GF-D8 (cell line): ENCODE measurements at regions not wholly inside any gene's neighbourhood (a gene's known extent, or its start where the extent isn't known, plus 50 kb on each side); places are given as distances from the start of the nearest gene placed in this dataset.

Experiments used
- DNase-seq: peaks from one replicate; lab custom pipeline; 2025; lab: John Stamatoyannopoulos, UW

- DNase-seq = no peak
Measured at GRCh38 chr16:88320947-88321634, 61.7 kb upstream of the ZNF469 start.

- DNase-seq = no peak
Measured at GRCh38 chr16:88321635-88322499, 60.9 kb upstream of the ZNF469 start.

DNA sequence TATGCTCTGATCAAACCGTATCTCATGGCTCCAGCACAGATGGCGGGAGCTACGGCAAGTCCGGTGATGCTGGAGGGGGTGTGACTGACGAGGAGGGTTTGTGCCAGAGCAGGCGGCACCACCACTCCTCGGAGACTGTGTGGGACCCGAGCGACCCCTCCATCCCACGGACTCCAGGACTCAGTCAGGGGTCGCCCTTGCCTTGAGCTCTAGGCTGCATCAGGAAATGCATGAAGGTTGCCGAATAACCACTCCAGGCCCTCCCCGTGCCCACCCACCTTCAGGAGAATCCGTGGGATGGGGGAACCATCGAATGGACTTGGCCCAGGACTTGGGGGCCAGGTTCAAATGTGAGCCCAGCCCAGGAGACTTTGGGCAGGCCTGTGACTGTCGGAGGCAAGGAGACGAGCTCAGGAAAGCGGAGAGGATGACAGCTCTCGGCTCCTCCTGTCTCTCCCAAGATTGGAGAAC is 60.2 kb upstream of the ZNF469 start:
- DNase-seq = no peak

DNA sequence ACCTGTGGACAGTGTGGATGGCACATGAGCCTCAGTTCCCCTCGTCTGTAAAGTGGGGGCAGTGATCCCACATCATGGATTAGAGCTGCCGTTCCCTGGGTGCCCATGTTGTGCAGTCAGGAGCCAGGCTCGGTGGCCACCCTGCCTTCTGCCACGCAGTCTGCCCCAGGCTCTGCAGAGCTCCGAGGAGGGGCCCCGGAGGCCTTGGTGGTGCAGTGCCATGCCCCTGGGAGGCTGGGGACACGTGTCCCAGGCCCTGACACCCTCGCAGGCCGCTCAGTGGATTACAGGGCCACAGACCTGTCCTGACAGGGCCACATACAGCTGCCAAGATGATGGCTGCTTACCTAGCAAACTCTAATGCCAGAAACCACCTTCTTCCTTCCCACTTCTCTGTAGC is 59.7 kb upstream of the ZNF469 start:
- DNase-seq = no peak

DNA sequence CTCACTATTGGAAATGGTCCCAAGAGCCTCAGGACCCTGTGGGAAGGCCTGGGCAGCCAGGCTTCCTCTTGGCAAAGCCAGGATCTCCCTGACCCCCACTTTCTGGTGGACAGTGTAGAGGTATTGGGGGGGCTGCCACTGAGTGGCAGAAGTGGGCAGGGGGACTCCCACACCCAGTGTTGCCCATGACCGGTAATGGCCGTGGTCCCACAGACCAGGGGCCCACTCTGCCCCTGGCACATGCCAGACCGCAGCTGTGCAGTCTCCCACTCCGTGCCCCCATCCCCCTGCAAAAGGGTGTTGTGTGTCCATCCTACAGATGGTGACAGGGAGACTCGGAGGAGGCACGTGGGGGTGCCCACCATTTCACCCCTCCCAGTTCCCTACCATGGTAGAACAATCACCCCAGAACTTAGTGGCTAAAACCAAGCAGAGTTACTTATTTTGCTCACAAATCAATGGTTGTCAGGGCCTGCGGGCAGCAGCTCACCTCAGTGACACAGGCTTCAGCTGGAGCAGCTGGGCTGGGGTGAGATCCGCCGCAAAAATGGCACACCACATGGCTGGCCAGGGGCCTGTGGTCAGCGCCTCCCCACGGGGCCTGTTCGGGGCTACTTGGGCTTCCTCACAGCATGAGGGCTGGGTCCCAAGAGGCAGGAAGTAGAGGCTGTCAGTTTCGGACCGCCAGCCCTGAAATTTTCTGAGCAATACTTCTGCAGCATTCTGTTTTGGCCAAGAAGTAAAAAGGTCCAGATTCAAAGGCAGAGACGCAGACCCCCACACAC is 59.0 kb upstream of the ZNF469 start:
- no peak for DNase-seq

DNA sequence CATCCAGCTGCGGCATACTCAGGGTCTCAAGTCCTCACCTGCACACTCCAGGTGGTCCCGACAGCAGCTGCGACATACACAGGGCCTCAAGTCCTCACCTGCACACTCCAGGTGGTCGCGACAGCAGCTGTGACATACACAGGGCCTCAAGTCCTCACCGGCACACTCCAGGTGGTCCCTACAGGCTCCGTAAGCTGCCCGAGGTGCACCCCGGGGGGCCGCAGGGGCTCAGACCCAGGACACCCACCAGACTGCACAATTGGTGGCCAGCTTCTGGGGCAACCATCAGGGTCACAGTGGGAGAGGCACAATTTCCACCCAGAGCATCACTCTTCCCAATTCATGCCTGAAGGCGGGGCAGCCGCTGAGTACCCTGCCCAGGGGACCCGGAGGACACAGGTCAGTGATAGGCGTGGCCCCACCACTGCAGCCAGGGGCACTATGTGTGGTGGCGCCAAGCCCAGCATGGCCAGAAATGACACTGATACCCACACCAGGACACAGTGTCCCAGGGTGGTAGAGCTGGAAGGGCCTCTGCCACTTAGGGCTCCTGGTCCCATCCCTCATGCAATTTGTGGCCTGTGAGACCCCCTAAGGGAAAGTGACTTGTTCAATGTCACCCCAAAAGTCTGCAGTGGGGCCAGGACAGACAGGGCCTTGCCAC is 57.5 kb upstream of the ZNF469 start:
- DNase-seq = no peak

GRCh38 chr16:88325976-88326375 is 56.8 kb upstream of the ZNF469 start:
- DNase-seq = no peak

- no peak for DNase-seq
Measured at GRCh38 chr16:88326611-88327485, 55.9 kb upstream of the ZNF469 start.

DNA sequence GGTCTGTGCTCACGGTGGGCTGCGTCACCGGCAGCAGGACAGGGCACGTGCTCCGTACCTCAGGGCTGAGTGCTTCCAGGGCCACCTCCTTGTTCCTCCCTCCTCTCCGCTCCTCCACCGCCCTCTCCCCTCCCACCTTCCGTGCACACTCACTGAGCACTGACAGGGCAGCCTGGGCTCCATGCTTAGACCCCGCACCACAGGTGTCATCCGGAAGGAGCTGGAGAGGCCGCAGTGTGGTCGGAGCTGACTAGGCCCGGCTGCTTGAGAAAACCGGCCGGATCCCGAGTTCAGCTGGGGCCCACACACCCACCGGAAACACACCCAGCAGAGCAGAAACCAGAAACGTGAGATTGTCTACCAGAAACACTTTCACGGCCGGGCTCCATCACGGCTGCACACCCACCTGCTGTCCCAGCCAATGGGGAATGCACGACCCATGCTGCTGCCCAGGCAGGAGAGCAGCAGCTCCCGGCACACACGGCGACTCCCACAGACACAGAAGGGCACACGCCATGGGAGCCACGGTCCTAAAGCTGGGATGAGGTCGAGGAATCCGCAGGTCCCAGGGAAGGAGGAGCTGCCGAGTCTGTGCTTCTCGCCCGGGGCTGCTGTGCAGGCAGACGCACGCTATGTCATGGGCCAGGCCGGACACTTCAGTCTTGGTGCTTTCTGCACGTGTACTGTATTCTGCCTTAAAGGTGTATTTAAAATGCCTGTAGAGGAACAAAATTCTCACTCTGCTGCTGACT is 55.0 kb upstream of the ZNF469 start:
- no peak for DNase-seq

DNA sequence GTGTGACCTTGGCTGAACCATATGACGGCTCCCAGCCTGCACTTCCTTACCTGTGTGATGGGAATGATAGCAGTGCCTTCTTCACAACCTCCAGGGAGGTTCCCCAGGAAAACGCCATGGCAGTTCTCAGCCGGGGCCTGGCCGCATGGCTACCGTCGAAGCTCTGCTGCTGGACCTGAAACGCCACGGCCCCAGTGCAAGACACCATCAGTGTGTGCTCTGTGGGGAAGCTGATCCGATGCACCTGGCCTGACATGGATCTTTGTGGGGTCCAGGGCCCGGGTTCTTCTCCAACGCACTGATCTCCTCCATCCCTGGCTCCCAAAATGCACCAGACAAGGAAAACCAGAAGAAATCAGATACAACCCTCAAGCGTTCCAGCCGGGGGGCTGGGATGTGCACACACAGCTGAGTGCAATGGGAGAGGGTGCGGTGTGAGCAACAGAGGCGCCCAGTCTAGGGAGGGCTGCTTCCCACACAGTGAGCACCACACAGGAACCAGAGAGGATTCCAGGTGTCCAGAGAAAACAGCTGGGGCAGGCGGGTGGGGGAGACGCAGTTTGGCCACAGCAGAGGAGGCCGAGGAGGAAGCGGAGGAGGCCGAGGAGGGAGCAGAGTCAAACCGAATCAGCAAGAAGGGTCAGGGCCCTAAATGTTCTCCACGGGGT is 54.3 kb upstream of the ZNF469 start:
- DNase-seq = no peak

- DNase-seq = no peak
Measured at GRCh38 chr16:88329726-88330700, 52.7 kb upstream of the ZNF469 start.

- no peak for DNase-seq
Measured at GRCh38 chr16:88330971-88331890, 51.5 kb upstream of the ZNF469 start.

DNA sequence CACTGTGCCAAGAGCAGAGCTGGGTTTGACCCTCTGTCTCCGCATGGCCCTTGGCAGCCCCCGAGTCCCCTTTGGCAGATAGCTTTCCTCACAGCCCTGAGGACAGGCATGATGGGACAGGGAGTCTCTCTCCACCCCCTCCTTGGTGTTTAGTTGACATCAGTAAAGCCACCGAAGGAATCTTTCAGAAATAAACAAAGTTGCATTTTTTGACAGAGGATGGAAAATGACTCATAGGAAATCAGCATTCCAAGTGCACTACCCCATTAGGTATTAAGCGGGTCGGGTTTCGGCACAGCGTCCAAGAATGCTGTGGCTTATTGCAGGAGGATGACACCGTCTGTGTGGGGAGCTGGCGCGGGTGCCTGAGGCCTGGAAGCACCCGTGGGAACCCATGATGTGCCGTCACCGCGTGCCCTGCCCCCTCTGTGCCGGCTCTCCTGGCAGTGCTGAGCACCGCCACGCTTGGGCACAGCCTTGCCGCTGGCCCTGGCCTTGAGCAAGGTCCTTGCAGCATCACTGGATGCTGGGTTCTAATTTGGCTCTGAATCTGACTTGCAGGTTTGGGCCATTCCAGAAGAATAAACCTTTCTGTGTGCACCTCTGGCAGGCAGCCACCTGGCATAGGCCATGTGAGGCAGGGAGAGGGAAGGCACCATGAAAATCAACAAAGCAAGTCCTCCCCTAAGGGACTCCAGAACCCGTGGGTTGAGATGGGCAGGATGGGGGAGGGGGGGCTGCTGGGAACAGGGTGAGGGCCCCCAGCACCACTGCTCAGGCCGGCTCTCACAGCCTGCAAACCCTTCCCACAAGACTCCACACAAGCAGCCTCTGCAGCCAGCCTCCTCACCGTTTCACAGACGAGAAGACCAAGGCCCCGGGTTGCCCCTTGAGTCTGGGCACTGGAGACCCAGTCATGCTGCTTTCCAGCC is 50.5 kb upstream of the ZNF469 start:
- no peak for DNase-seq

GRCh38 chr16:88332921-88333825 is 49.6 kb upstream of the ZNF469 start:
- peak; percentile 44 for DNase-seq
